Liver (tissue), 3 donors: ENCODE measurements at regions not wholly inside any gene's neighbourhood (a gene's known extent, or its start where the extent isn't known, plus 50 kb on each side); places are given as distances from the start of the nearest gene placed in this dataset.
"Not testable (repeated sequence)": the region's sequence is repeated elsewhere in the genome, so short reads cannot be mapped to it uniquely, and the experiment has no call there.

Source experiments
- EGR1 ChIP-seq, 2 donors: IDR thresholded peaks; 2 replicates each; pipeline ENCODE4 v1.6.1; 2016 to 2018; ENCODE audit warnings: antibody characterized with exemption in 2 of 2, low read depth in 2 of 2
- FOXA1 ChIP-seq: IDR thresholded peaks from 2 replicates; pipeline ENCODE4 v1.6.1; 2016; ENCODE audit warnings: antibody characterized with exemption
- FOXA2 ChIP-seq: IDR thresholded peaks from 2 replicates; pipeline ENCODE4 v1.6.1; 2016; ENCODE audit warnings: antibody characterized with exemption
- GABPA ChIP-seq, 2 donors: IDR thresholded peaks in 1 of 2; conservative IDR thresholded peaks in 1 of 2; 2 replicates each; pipeline ENCODE4 v1.6.1; 2016; ENCODE audit warnings: antibody characterized with exemption in 2 of 2, mild to moderate bottlenecking in 1 of 2, moderate library complexity in 1 of 2
- RAD21 ChIP-seq, 2 donors: IDR thresholded peaks; 2 replicates each; pipeline ENCODE4 v1.6.1; 2016; ENCODE audit warnings: antibody characterized with exemption in 2 of 2, mild to moderate bottlenecking in 2 of 2
- SP1 ChIP-seq: IDR thresholded peaks from 2 replicates; pipeline ENCODE4 v1.6.1; 2018; ENCODE audit warnings: antibody characterized with exemption, mild to moderate bottlenecking
- TAF1 ChIP-seq: conservative IDR thresholded peaks from 2 replicates; pipeline ENCODE4 v1.6.1; 2016; ENCODE audit warnings: antibody characterized with exemption, mild to moderate bottlenecking
- YY1 ChIP-seq: IDR thresholded peaks from 2 replicates; pipeline ENCODE4 v1.6.1; 2016; ENCODE audit warnings: antibody characterized with exemption, mild to moderate bottlenecking
- TF ChIP-seq, protein P1 (sequence below): fragments of 150-350 bp; IDR thresholded peaks from 2 replicates; pipeline ENCODE4 v1.5.1; 2017; ENCODE audit warnings: improper control_type of control experiment, low read depth, low read length; ENCODE audit not compliant: missing input control
- TF ChIP-seq, protein P2 (sequence below): IDR thresholded peaks from 2 replicates; pipeline ENCODE4 v1.6.1; 2016; ENCODE audit warnings: antibody characterized with exemption
- TF ChIP-seq, protein P3 (sequence below): IDR thresholded peaks from 2 replicates; pipeline ENCODE4 v1.6.1; 2016; ENCODE audit warnings: antibody characterized with exemption
- TF ChIP-seq, protein P4 (sequence below): IDR thresholded peaks from 2 replicates; pipeline ENCODE4 v1.6.1; 2016; ENCODE audit warnings: antibody characterized with exemption, mild to moderate bottlenecking
- donor health status: healthy.
- donor health status: healthy.

DNA sequence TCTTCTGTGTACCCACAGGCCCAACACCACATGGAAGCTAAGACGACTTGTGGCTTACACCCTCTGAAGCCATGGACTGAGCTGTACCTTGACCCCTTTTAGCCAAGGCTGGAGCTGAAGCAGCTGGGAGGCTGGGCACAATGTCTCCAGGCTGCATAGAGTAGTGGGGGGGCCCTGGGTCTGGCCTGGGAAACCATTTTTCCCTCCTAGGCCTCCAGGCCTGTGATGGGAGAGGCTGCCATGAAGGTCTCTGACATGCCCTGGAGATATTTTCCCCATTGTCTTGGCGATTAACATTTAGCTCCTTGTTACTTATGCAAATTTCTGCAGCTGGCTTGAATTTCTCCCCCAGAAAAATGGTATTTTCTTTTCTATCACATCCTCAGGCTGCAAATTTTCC lies 72.9 kb upstream of the SLC24A3 start:
- not testable (repeated sequence) for TF ChIP-seq RAD21 (IDR thresholded peaks at IDR 0.05); EGR1 (IDR thresholded peaks at IDR 0.05; ENCODE audit: low read depth in 2 of 2); TAF1; FOXA1; FOXA2; YY1; SP1; GABPA (IDR thresholded peaks at IDR 0.05 in 1 of 2, conservative IDR thresholded peaks at IDR 0.05 in 1 of 2)
- TF ChIP-seq, protein P1, sequence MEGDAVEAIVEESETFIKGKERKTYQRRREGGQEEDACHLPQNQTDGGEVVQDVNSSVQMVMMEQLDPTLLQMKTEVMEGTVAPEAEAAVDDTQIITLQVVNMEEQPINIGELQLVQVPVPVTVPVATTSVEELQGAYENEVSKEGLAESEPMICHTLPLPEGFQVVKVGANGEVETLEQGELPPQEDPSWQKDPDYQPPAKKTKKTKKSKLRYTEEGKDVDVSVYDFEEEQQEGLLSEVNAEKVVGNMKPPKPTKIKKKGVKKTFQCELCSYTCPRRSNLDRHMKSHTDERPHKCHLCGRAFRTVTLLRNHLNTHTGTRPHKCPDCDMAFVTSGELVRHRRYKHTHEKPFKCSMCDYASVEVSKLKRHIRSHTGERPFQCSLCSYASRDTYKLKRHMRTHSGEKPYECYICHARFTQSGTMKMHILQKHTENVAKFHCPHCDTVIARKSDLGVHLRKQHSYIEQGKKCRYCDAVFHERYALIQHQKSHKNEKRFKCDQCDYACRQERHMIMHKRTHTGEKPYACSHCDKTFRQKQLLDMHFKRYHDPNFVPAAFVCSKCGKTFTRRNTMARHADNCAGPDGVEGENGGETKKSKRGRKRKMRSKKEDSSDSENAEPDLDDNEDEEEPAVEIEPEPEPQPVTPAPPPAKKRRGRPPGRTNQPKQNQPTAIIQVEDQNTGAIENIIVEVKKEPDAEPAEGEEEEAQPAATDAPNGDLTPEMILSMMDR: not testable (repeated sequence)
- TF ChIP-seq, protein P2, sequence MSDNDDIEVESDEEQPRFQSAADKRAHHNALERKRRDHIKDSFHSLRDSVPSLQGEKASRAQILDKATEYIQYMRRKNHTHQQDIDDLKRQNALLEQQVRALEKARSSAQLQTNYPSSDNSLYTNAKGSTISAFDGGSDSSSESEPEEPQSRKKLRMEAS: not testable (repeated sequence)
- TF ChIP-seq, protein P3, sequence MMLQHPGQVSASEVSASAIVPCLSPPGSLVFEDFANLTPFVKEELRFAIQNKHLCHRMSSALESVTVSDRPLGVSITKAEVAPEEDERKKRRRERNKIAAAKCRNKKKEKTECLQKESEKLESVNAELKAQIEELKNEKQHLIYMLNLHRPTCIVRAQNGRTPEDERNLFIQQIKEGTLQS: not testable (repeated sequence)
- TF ChIP-seq, protein P4, sequence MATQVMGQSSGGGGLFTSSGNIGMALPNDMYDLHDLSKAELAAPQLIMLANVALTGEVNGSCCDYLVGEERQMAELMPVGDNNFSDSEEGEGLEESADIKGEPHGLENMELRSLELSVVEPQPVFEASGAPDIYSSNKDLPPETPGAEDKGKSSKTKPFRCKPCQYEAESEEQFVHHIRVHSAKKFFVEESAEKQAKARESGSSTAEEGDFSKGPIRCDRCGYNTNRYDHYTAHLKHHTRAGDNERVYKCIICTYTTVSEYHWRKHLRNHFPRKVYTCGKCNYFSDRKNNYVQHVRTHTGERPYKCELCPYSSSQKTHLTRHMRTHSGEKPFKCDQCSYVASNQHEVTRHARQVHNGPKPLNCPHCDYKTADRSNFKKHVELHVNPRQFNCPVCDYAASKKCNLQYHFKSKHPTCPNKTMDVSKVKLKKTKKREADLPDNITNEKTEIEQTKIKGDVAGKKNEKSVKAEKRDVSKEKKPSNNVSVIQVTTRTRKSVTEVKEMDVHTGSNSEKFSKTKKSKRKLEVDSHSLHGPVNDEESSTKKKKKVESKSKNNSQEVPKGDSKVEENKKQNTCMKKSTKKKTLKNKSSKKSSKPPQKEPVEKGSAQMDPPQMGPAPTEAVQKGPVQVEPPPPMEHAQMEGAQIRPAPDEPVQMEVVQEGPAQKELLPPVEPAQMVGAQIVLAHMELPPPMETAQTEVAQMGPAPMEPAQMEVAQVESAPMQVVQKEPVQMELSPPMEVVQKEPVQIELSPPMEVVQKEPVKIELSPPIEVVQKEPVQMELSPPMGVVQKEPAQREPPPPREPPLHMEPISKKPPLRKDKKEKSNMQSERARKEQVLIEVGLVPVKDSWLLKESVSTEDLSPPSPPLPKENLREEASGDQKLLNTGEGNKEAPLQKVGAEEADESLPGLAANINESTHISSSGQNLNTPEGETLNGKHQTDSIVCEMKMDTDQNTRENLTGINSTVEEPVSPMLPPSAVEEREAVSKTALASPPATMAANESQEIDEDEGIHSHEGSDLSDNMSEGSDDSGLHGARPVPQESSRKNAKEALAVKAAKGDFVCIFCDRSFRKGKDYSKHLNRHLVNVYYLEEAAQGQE: not testable (repeated sequence)
